H9 (cell line): ENCODE measurements at regions not wholly inside any gene's neighbourhood (a gene's known extent, or its start where the extent isn't known, plus 50 kb on each side); places are given as distances from the start of the nearest gene placed in this dataset.

Experiments
- DNase-seq: peaks from one replicate; pipeline ENCODE4 v3.0.0-alpha.2; 2017
- H2AFZ ChIP-seq: one replicate; pipeline ENCODE4 v1.6.1; 2013; ENCODE audit warnings: mild to moderate bottlenecking, low read length, control low read depth, moderate library complexity
- H2AK5ac ChIP-seq: 2 replicates; pipeline ENCODE4 v1.6.1; 2013; ENCODE audit warnings: low read length, control low read depth, mixed read lengths; ENCODE audit not compliant: insufficient read length
- H2BK120ac ChIP-seq: one replicate; pipeline ENCODE4 v1.6.1; 2013; ENCODE audit warnings: low read depth, mild to moderate bottlenecking, low read length, control low read depth, inconsistent platforms; ENCODE audit not compliant: poor library complexity, severe bottlenecking
- H2BK12ac ChIP-seq: 2 replicates; pipeline ENCODE4 v1.6.1; 2013; ENCODE audit warnings: low read length, control low read depth, mixed read lengths, low read depth; ENCODE audit not compliant: insufficient read length
- H2BK15ac ChIP-seq: 2 replicates; pipeline ENCODE4 v1.6.1; 2013; ENCODE audit warnings: low read depth, low read length, control low read depth
- H2BK20ac ChIP-seq: one replicate; pipeline ENCODE4 v1.6.1; 2013; ENCODE audit warnings: low read depth, mild to moderate bottlenecking, low read length, control low read depth, inconsistent platforms; ENCODE audit not compliant: poor library complexity, severe bottlenecking
- H2BK5ac ChIP-seq: 2 replicates; pipeline ENCODE4 v1.6.1; 2013; ENCODE audit warnings: low read length, control low read depth, mixed read lengths; ENCODE audit not compliant: insufficient read length
- H3K14ac ChIP-seq: 2 replicates; pipeline ENCODE4 v1.6.1; 2013; ENCODE audit warnings: low read length, control low read depth; ENCODE audit not compliant: insufficient read depth
- H3K18ac ChIP-seq: 2 replicates; pipeline ENCODE4 v1.6.1; 2013; ENCODE audit warnings: low read depth, mild to moderate bottlenecking, mixed read lengths, low read length, control low read depth; ENCODE audit not compliant: insufficient read length
- H3K23ac ChIP-seq: 2 replicates; pipeline ENCODE4 v1.6.1; 2013; ENCODE audit warnings: low read length, control low read depth, mixed read lengths, low read depth; ENCODE audit not compliant: insufficient read length
- H3K23me2 ChIP-seq: 2 replicates; pipeline ENCODE4 v1.6.1; 2013; ENCODE audit warnings: low read depth, mild to moderate bottlenecking, mixed read lengths, low read length, control low read depth; ENCODE audit not compliant: insufficient read length, poor library complexity, severe bottlenecking
- H3K27ac ChIP-seq: 2 replicates; pipeline ENCODE4 v1.5.1; 2013; ENCODE audit warnings: low read length, control low read depth, mixed read lengths, low read depth; ENCODE audit not compliant: insufficient read length
- H3K27me3 ChIP-seq: 2 replicates; pipeline ENCODE4 v1.6.1; 2013; ENCODE audit warnings: low read length, control low read depth, inconsistent platforms; ENCODE audit not compliant: insufficient read depth
- H3K4ac ChIP-seq: 2 replicates; pipeline ENCODE4 v1.6.1; 2013; ENCODE audit warnings: low read depth, mild to moderate bottlenecking, control low read depth, inconsistent platforms, low read length, moderate library complexity
- H3K4me1 ChIP-seq: 2 replicates; pipeline ENCODE4 v1.6.1; 2013; ENCODE audit warnings: low read length, control low read depth, inconsistent platforms; ENCODE audit not compliant: insufficient read depth
- H3K4me2 ChIP-seq: 2 replicates; pipeline ENCODE4 v1.6.1; 2013; ENCODE audit warnings: low read length, control low read depth, mixed read lengths; ENCODE audit not compliant: insufficient read length, insufficient read depth
- H3K56ac ChIP-seq: 2 replicates; pipeline ENCODE4 v1.6.1; 2013; ENCODE audit warnings: low read depth, mild to moderate bottlenecking, mixed read lengths, low read length, control low read depth; ENCODE audit not compliant: insufficient read length
- H3K79me1 ChIP-seq: 2 replicates; pipeline ENCODE4 v1.6.1; 2013; ENCODE audit warnings: low read depth, mild to moderate bottlenecking, moderate library complexity, low read length, control low read depth, inconsistent platforms; ENCODE audit not compliant: insufficient read depth, poor library complexity, severe bottlenecking
- H3K79me2 ChIP-seq: 2 replicates; pipeline ENCODE4 v1.6.1; 2013; ENCODE audit warnings: low read length, control low read depth, inconsistent platforms; ENCODE audit not compliant: insufficient read depth
- H3K9ac ChIP-seq: 2 replicates; pipeline ENCODE4 v1.6.1; 2013; ENCODE audit warnings: low read length, control low read depth, mixed read lengths; ENCODE audit not compliant: insufficient read length; ENCODE audit errors: extremely low read depth
- H3K9me3 ChIP-seq: one replicate; pipeline ENCODE4 v1.6.1; 2013; ENCODE audit warnings: low read depth, low read length, inconsistent platforms; ENCODE audit not compliant: control insufficient read depth
- H3T11ph ChIP-seq: one replicate; pipeline ENCODE4 v1.6.1; 2013; ENCODE audit warnings: mild to moderate bottlenecking, low read length, control low read depth, inconsistent platforms
- H4K20me1 ChIP-seq: one replicate; pipeline ENCODE4 v1.6.1; 2013; ENCODE audit not compliant: control insufficient read depth, insufficient read length, insufficient read depth
- H4K5ac ChIP-seq: 2 replicates; pipeline ENCODE4 v1.6.1; 2013; ENCODE audit warnings: low read depth, mild to moderate bottlenecking, mixed read lengths, low read length, control low read depth; ENCODE audit not compliant: insufficient read length
- H4K8ac ChIP-seq: replicated peaks from 2 replicates; pipeline ENCODE4 v1.6.1; 2013; ENCODE audit warnings: low read length, control low read depth, mixed read lengths, low read depth; ENCODE audit not compliant: insufficient read length
- H4K91ac ChIP-seq: 2 replicates; pipeline ENCODE4 v1.6.1; 2013; ENCODE audit warnings: low read depth, mild to moderate bottlenecking, moderate library complexity, mixed read lengths, low read length, control low read depth; ENCODE audit not compliant: insufficient read length
- H3K27ac Mint-ChIP-seq, 3 experiments: 2 replicates in 2 of 3; 3 replicates in 1 of 3; pipeline ENCODE4 v1.8.0; 2020 to 2021; ENCODE audit warnings: mixed read lengths in 3 of 3, mild to moderate bottlenecking in 1 of 3, moderate library complexity in 1 of 3
- H3K27me3 Mint-ChIP-seq: 2 replicates; pipeline ENCODE4 v1.8.0; 2021; ENCODE audit warnings: low read depth, mild to moderate bottlenecking, moderate library complexity, mixed read lengths
- H3K36me3 Mint-ChIP-seq, 3 experiments: 2 replicates in 2 of 3; 3 replicates in 1 of 3; pipeline ENCODE4 v1.8.0; 2020 to 2021; ENCODE audit warnings: low read depth in 3 of 3, mixed read lengths in 3 of 3; ENCODE audit not compliant: insufficient read depth in 1 of 3
- H3K4me1 Mint-ChIP-seq, 2 experiments: 2 replicates each; pipeline ENCODE4 v1.8.0; 2020; ENCODE audit warnings: mixed read lengths in 2 of 2
- H3K4me3 Mint-ChIP-seq, 2 experiments: 2 replicates in 1 of 2; 3 replicates in 1 of 2; pipeline ENCODE4 v1.8.0; 2020 to 2021; ENCODE audit warnings: mild to moderate bottlenecking in 2 of 2, mixed read lengths in 2 of 2, moderate library complexity in 1 of 2
- H3K9me3 Mint-ChIP-seq, 2 experiments: 2 replicates in 1 of 2; 3 replicates in 1 of 2; pipeline ENCODE4 v1.8.0; 2020; ENCODE audit warnings: mild to moderate bottlenecking in 2 of 2, mixed read lengths in 2 of 2, moderate library complexity in 1 of 2
- CTCF ChIP-seq: fragments of 200-600 bp; sonication (generic); conservative IDR thresholded peaks from 3 replicates; pipeline ENCODE4 v1.8.0; 2021; ENCODE audit warnings: antibody characterized with exemption, mild to moderate bottlenecking
- WGBS: extraction: QIAGEN DNeasy Blood & Tissue Kit; methylation state at CpG from one replicate; pipeline ENCODE4 v1.1.7; 2013; ENCODE audit warnings: missing lambda C conversion rate, low lambda C conversion rate, mixed read lengths; ENCODE audit not compliant: insufficient read length; ENCODE audit errors: extremely low coverage; 5-methylcytosine and 5-hydroxymethylcytosine counted together

- H2AK5ac ChIP-seq: no peak overlapping the region
- no peak for DNase-seq
- H2BK5ac ChIP-seq: no peak overlapping the region
- H3K4me3 Mint-ChIP-seq: no peak overlapping the region
- no peak overlapping the region for H3K56ac ChIP-seq
- no CpG with 5 or more reads among the region's 11 CpGs for WGBS
- no peaks in the 10 kb centered on the region for H3K36me3 Mint-ChIP-seq
- no peaks in the 10 kb centered on the region for H3K23me2 ChIP-seq
- no peaks in the 10 kb centered on the region for H3K4me1 ChIP-seq
- H4K91ac ChIP-seq: no peak overlapping the region
- H3K27me3 Mint-ChIP-seq: no peaks in the 10 kb centered on the region
- H3K9ac ChIP-seq: no peak overlapping the region
- H3K14ac ChIP-seq: no peak overlapping the region
- H3K4me1 Mint-ChIP-seq: no peaks in the 10 kb centered on the region
- no peaks in the 10 kb centered on the region for H3K27me3 ChIP-seq
- no peaks in the 10 kb centered on the region for H3K79me2 ChIP-seq
- H4K8ac ChIP-seq: no peak overlapping the region
- no peak overlapping the region for H2AFZ ChIP-seq
- H3K9me3 Mint-ChIP-seq: no peaks in the 10 kb centered on the region
- H3K4ac ChIP-seq: no peak overlapping the region
- no peak overlapping the region for H4K5ac ChIP-seq
- no peak overlapping the region for H3K27ac Mint-ChIP-seq
- no peak overlapping the region for H3K4me2 ChIP-seq
- H3T11ph ChIP-seq: no peak overlapping the region
- no peak overlapping the region for H2BK15ac ChIP-seq
- H3K27ac ChIP-seq: no peak overlapping the region
- H3K9me3 ChIP-seq: no peaks in the 10 kb centered on the region
- no peak overlapping the region for H3K23ac ChIP-seq
- no peak overlapping the region for H2BK120ac ChIP-seq
- H3K18ac ChIP-seq: no peak overlapping the region
- no peak for TF ChIP-seq CTCF
- no peak overlapping the region for H2BK12ac ChIP-seq
- H3K79me1 ChIP-seq: no peaks in the 10 kb centered on the region
- no peaks in the 10 kb centered on the region for H4K20me1 ChIP-seq
- H2BK20ac ChIP-seq: no peak overlapping the region
Observed at GRCh38 chr3:80278056-80278455, 510.3 kb upstream of the ROBO1 start.
